Astrocyte (in vitro differentiated cells and primary cell): ENCODE measurements at regions not wholly inside any gene's neighbourhood (a gene's known extent, or its start where the extent isn't known, plus 50 kb on each side); places are given as distances from the start of the nearest gene placed in this dataset.

ENCODE experiments used
- DNase-seq: peaks from one replicate; pipeline ENCODE4 v3.0.0-alpha.2; 2010; ENCODE audit warnings: low read depth
- FAIRE-seq: peaks from 2 replicates; lab custom pipeline; 2011; peaks lifted over from hg19 to GRCh38; lab: Jason Lieb, UNC
- H2AFZ ChIP-seq: 2 replicates; pipeline ENCODE4 v1.6.0; 2012; ENCODE audit warnings: low read depth, low read length, inconsistent platforms
- H3K27ac ChIP-seq: 2 replicates; pipeline ENCODE4 v1.5.1; 2011; ENCODE audit warnings: low read depth, low read length, inconsistent platforms
- H3K27me3 ChIP-seq: 2 replicates; pipeline ENCODE4 v1.6.0; 2011; ENCODE audit warnings: low read length, inconsistent platforms; ENCODE audit not compliant: insufficient read depth
- H3K36me3 ChIP-seq: 2 replicates; pipeline ENCODE4 v1.5.1; 2011; ENCODE audit warnings: low read length, inconsistent platforms; ENCODE audit not compliant: insufficient read depth
- H3K4me1 ChIP-seq: 2 replicates; pipeline ENCODE4 v1.5.1; 2011; ENCODE audit warnings: low read length, inconsistent platforms; ENCODE audit not compliant: insufficient read depth
- H3K4me2 ChIP-seq: 2 replicates; pipeline ENCODE4 v1.6.0; 2012; ENCODE audit warnings: low read length, inconsistent platforms
- H3K4me3 ChIP-seq: 2 replicates; pipeline ENCODE4 v1.5.1; 2011; ENCODE audit warnings: low read depth, mild to moderate bottlenecking, low read length, inconsistent platforms; ENCODE audit not compliant: insufficient read depth
- H3K79me2 ChIP-seq: 2 replicates; pipeline ENCODE4 v1.6.0; 2012; ENCODE audit warnings: mild to moderate bottlenecking, low read length, inconsistent platforms; ENCODE audit not compliant: insufficient read depth
- H3K9ac ChIP-seq: 2 replicates; pipeline ENCODE4 v1.6.0; 2012; ENCODE audit warnings: mild to moderate bottlenecking, low read length, inconsistent platforms
- H3K9me3 ChIP-seq: 2 replicates; pipeline ENCODE4 v1.5.1; 2012; ENCODE audit warnings: low read depth, mild to moderate bottlenecking, low read length, inconsistent platforms; ENCODE audit not compliant: insufficient read depth
- H4K20me1 ChIP-seq: 2 replicates; pipeline ENCODE4 v1.6.0; 2012; ENCODE audit warnings: low read length, inconsistent platforms; ENCODE audit not compliant: insufficient read depth
- H3K27ac Mint-ChIP-seq: one replicate; pipeline ENCODE4 v1.8.0; 2021; ENCODE audit warnings: mild to moderate bottlenecking, mixed read lengths; ENCODE audit not compliant: unreplicated experiment
- H3K27me3 Mint-ChIP-seq: one replicate; pipeline ENCODE4 v1.8.0; 2021; ENCODE audit warnings: low read depth, mixed read lengths; ENCODE audit not compliant: unreplicated experiment
- H3K36me3 Mint-ChIP-seq: one replicate; pipeline ENCODE4 v1.8.0; 2021; ENCODE audit warnings: low read depth, mixed read lengths; ENCODE audit not compliant: unreplicated experiment
- H3K4me1 Mint-ChIP-seq: one replicate; pipeline ENCODE4 v1.8.0; 2021; ENCODE audit warnings: low read depth, mixed read lengths; ENCODE audit not compliant: unreplicated experiment
- H3K4me3 Mint-ChIP-seq: one replicate; pipeline ENCODE4 v1.8.0; 2021; ENCODE audit warnings: mild to moderate bottlenecking, moderate library complexity, mixed read lengths; ENCODE audit not compliant: unreplicated experiment
- H3K9me3 Mint-ChIP-seq: one replicate; pipeline ENCODE4 v1.8.0; 2021; ENCODE audit warnings: mild to moderate bottlenecking, mixed read lengths; ENCODE audit not compliant: unreplicated experiment
- CTCF ChIP-seq: IDR thresholded peaks from 2 replicates; pipeline ENCODE4 v1.5.1; 2011; ENCODE audit warnings: low read depth, mild to moderate bottlenecking, inconsistent platforms, low read length, moderate library complexity; ENCODE audit not compliant: insufficient read depth
- EZH2 ChIP-seq: IDR thresholded peaks from 2 replicates; pipeline ENCODE4 v1.6.1; 2012; ENCODE audit warnings: mild to moderate bottlenecking, low read length, inconsistent platforms; ENCODE audit not compliant: insufficient read depth

- Histone ChIP-seq H3K27me3 (no peaks in the 10 kb centered on the region), H3K9me3 (no peaks in the 10 kb centered on the region), H3K4me3 (no peak overlapping the region), H2AFZ (no peak overlapping the region), H3K27ac (no peak overlapping the region), H3K4me1 (no peaks in the 10 kb centered on the region), H4K20me1 (no peaks in the 10 kb centered on the region), H3K9ac (no peak overlapping the region), H3K79me2 (no peaks in the 10 kb centered on the region), H3K4me2 (no peak overlapping the region), H3K36me3 (no peaks in the 10 kb centered on the region)
- Mint-ChIP-seq H3K27me3 (no peaks in the 10 kb centered on the region), H3K9me3 (peaks cover 11% of the 10 kb centered on the region), H3K4me3 (no peak overlapping the region), H3K36me3 (no peaks in the 10 kb centered on the region), H3K4me1 (peaks cover 29% of the 10 kb centered on the region), H3K27ac (no peak overlapping the region)
- TF ChIP-seq EZH2: no peak
- TF ChIP-seq CTCF: no peak
- no peak for DNase-seq
- FAIRE-seq: no peak
Observed at GRCh38 chr2:128876986-128877983, 558.6 kb upstream of the HS6ST1 start.

GRCh38 chr2:128879161-128879560, 560.5 kb upstream of the HS6ST1 start:
- H3K27me3 ChIP-seq: no peaks in the 10 kb centered on the region
- no peak overlapping the region for H3K4me2 ChIP-seq
- peaks cover 2% of the 10 kb centered on the region for H3K27me3 Mint-ChIP-seq
- DNase-seq: no peak
- no peaks in the 10 kb centered on the region for H3K36me3 ChIP-seq
- H3K4me1 Mint-ChIP-seq: peaks cover 26% of the 10 kb centered on the region
- no peak for FAIRE-seq
- H3K27ac Mint-ChIP-seq: no peak overlapping the region
- no peak overlapping the region for H3K4me3 ChIP-seq
- H3K79me2 ChIP-seq: no peaks in the 10 kb centered on the region
- H3K9me3 ChIP-seq: no peaks in the 10 kb centered on the region
- no peak overlapping the region for H3K4me3 Mint-ChIP-seq
- H3K27ac ChIP-seq: no peak overlapping the region
- TF ChIP-seq EZH2: no peak
- TF ChIP-seq CTCF: no peak
- no peaks in the 10 kb centered on the region for H4K20me1 ChIP-seq
- no peaks in the 10 kb centered on the region for H3K4me1 ChIP-seq
- H2AFZ ChIP-seq: no peak overlapping the region
- H3K36me3 Mint-ChIP-seq: no peaks in the 10 kb centered on the region
- peaks cover 14% of the 10 kb centered on the region for H3K9me3 Mint-ChIP-seq
- no peak overlapping the region for H3K9ac ChIP-seq

GRCh38 chr2:128894896-128895295, 576.2 kb upstream of the HS6ST1 start:
- Histone ChIP-seq H3K4me3 (no peak overlapping the region), H3K4me2 (no peak overlapping the region), H3K9me3 (no peaks in the 10 kb centered on the region), H3K4me1 (no peaks in the 10 kb centered on the region), H3K9ac (no peak overlapping the region), H4K20me1 (no peaks in the 10 kb centered on the region), H3K79me2 (no peaks in the 10 kb centered on the region), H3K27me3 (no peaks in the 10 kb centered on the region), H3K27ac (no peak overlapping the region), H2AFZ (no peak overlapping the region), H3K36me3 (no peaks in the 10 kb centered on the region)
- H3K4me3 Mint-ChIP-seq: no peak overlapping the region
- no peak for TF ChIP-seq EZH2
- no peak for DNase-seq
- peaks cover 2% of the 10 kb centered on the region for H3K9me3 Mint-ChIP-seq
- FAIRE-seq: no peak
- no peaks in the 10 kb centered on the region for H3K4me1 Mint-ChIP-seq
- H3K36me3 Mint-ChIP-seq: no peaks in the 10 kb centered on the region
- H3K27me3 Mint-ChIP-seq: peaks cover 5% of the 10 kb centered on the region
- H3K27ac Mint-ChIP-seq: no peak overlapping the region
